ENCODE measurements at regions not wholly inside any gene's neighbourhood (a gene's known extent, or its start where the extent isn't known, plus 50 kb on each side); places are given as distances from the start of the nearest gene placed in this dataset.
"Not testable (repeated sequence)": the region's sequence is repeated elsewhere in the genome, so short reads cannot be mapped to it uniquely, and the experiment has no call there.

- peak; percentile 7 to 34 for DNase-seq
Observed at GRCh38 chr10:80957161-80957560, 419.5 kb downstream of the SH2D4B start.

GRCh38 chr10:80964179-80964578 is 426.5 kb downstream of the SH2D4B start:
- DNase-seq, result no peak

- DNase-seq, result no peak
Observed at GRCh38 chr10:80964955-80965614, 427.4 kb downstream of the SH2D4B start.

- DNase-seq, result no peak
Observed at GRCh38 chr10:80966326-80966986, 428.8 kb downstream of the SH2D4B start.

GRCh38 chr10:80967357-80967756 is 429.7 kb downstream of the SH2D4B start:
- DNase-seq, result not testable (repeated sequence)

- no peak for DNase-seq
Observed at GRCh38 chr10:80968903-80969302, 431.2 kb downstream of the SH2D4B start.

- no peak for DNase-seq
Observed at GRCh38 chr10:80971461-80971860, 433.8 kb downstream of the SH2D4B start.

GRCh38 chr10:80976658-80977057 is 439.0 kb downstream of the SH2D4B start:
- DNase-seq, result no peak

- DNase-seq, result no peak
Observed at GRCh38 chr10:80985102-80985501, 447.4 kb downstream of the SH2D4B start.

- DNase-seq, result no peak
Observed at GRCh38 chr10:80986596-80986995, 448.9 kb downstream of the SH2D4B start.

GRCh38 chr10:80988755-80989154 is 451.1 kb downstream of the SH2D4B start:
- no peak for DNase-seq

GRCh38 chr10:80996615-80997193 is 459.0 kb downstream of the SH2D4B start:
- DNase-seq, result no peak

- DNase-seq, result no peak
Observed at GRCh38 chr10:81000781-81001180, 463.1 kb downstream of the SH2D4B start.

GRCh38 chr10:81002382-81002781 is 464.7 kb downstream of the SH2D4B start:
- DNase-seq, result no peak

- DNase-seq, result no peak
Observed at GRCh38 chr10:81007872-81008271, 470.2 kb downstream of the SH2D4B start.

GRCh38 chr10:81008726-81009125 is 471.0 kb downstream of the SH2D4B start:
- no peak for DNase-seq

GRCh38 chr10:81009296-81009695 is 471.6 kb downstream of the SH2D4B start:
- no peak for DNase-seq

- peak; percentile 23 to 36 for DNase-seq
Observed at GRCh38 chr10:81013771-81014170, 476.1 kb downstream of the SH2D4B start.

GRCh38 chr10:81019029-81019890 is 481.6 kb downstream of the SH2D4B start:
- DNase-seq, result peak; percentile 13 to 42

- no peak for DNase-seq
Observed at GRCh38 chr10:81021428-81022129, 483.9 kb downstream of the SH2D4B start.

- no peak for DNase-seq
Observed at GRCh38 chr10:81026591-81026990, 488.9 kb downstream of the SH2D4B start.

GRCh38 chr10:81027223-81027622 is 489.5 kb downstream of the SH2D4B start:
- no peak for DNase-seq

- DNase-seq, result no peak
Observed at GRCh38 chr10:81027706-81028105, 490.0 kb downstream of the SH2D4B start.
